ENCODE measurements at regions not wholly inside any gene's neighbourhood (a gene's known extent, or its start where the extent isn't known, plus 50 kb on each side); places are given as distances from the start of the nearest gene placed in this dataset.

GRCh38 chr10:120760253-120760652, 90.9 kb upstream of the WDR11 start:
- FAIRE-seq = no peak

More at GRCh38 chr10:120760253-120760652, 90.9 kb upstream of the WDR11 start:
- DNase-seq (ENCODE audit: low spot score) (no peak), ATAC-seq (no peak)
- TF ChIP-seq ZNF841 (CRISPR knock-in tag; IDR thresholded peaks at IDR 0.05; ENCODE audit: borderline replicate concordance) (no peak), GATAD2A (CRISPR knock-in tag; IDR thresholded peaks at IDR 0.05) (no peak), ZNF138 (CRISPR knock-in tag; IDR thresholded peaks at IDR 0.05; ENCODE audit: low read depth) (no peak), FOXA3 (CRISPR knock-in tag; IDR thresholded peaks at IDR 0.05) (no peak), ZBTB49 (CRISPR knock-in tag; IDR thresholded peaks at IDR 0.05; ENCODE audit: borderline replicate concordance) (no peak), DRAP1 (CRISPR knock-in tag; IDR thresholded peaks at IDR 0.05) (no peak), GPN1 (CRISPR knock-in tag; IDR thresholded peaks at IDR 0.05; ENCODE audit: borderline replicate concordance) (no peak), HINFP (CRISPR knock-in tag; IDR thresholded peaks at IDR 0.05; ENCODE audit: low read depth) (no peak), BCL6 (CRISPR knock-in tag; IDR thresholded peaks at IDR 0.05) (no peak), RFX3 (CRISPR knock-in tag; IDR thresholded peaks at IDR 0.05) (no peak), BCLAF1 (IDR thresholded peaks at IDR 0.05) (no peak)
- no peak overlapping the region for H2AFZ ChIP-seq (ENCODE audit: low read length)
- 0% methylated on average over 3 of the region's 4 CpGs for WGBS (ENCODE audit: low lambda C conversion rate)
- intact Hi-C loops (cut with micrococcal nuclease; ENCODE audit: unreplicated experiment) (no loop called here), in situ Hi-C loops (cut with HindIII; ENCODE audit: extremely low pct_ligation_motif_present, low pct_unique_long_range_greater_than_20kb) (no loop called here)
- no peaks in the 10 kb centered on the region for H3K36me3 ChIP-seq (replicated peaks in 1 of 2; ENCODE audit: control insufficient read depth in 1 of 2, insufficient read depth in 2 of 2, low read length in 2 of 2)
- ChIA-PET POLR2A (no interaction called here), CTCF (ENCODE audit: low intra/inter-chr PET ratio, low total read pairs) (no interaction called here)
- H4K20me1 ChIP-seq (ENCODE audit: insufficient read depth, low read length) = no peaks in the 10 kb centered on the region
- H3K79me2 ChIP-seq (ENCODE audit: insufficient read depth, low read length) = no peaks in the 10 kb centered on the region
- H3K4me1 ChIP-seq (ENCODE audit: insufficient read depth, low read length) = no peaks in the 10 kb centered on the region
- no TSS peak for BruUV-seq (replicated peaks)
- no peak overlapping the region for H3K4me2 ChIP-seq (ENCODE audit: low read depth, low read length)
- no peaks in the 10 kb centered on the region for H3K9me3 ChIP-seq (ENCODE audit: low read length)
- H3K27ac ChIP-seq (ENCODE audit: extremely low read length, insufficient read depth, low read length) = no peak overlapping the region
- H3K4me3 ChIP-seq (replicated peaks in 1 of 3; ENCODE audit: insufficient read depth in 1 of 3, low read depth in 2 of 3, low read length in 3 of 3) = no peak overlapping the region
- no peak overlapping the region for H3K9ac ChIP-seq (ENCODE audit: insufficient read depth, low read depth, low read length)
- no peaks in the 10 kb centered on the region for H3K27me3 ChIP-seq (ENCODE audit: control insufficient read depth in 1 of 2, insufficient read depth in 2 of 2, low read length in 2 of 2)
